GM10248 (cell line): ENCODE measurements at regions not wholly inside any gene's neighbourhood (a gene's known extent, or its start where the extent isn't known, plus 50 kb on each side); places are given as distances from the start of the nearest gene placed in this dataset.

Experiments
- CTCF ChIA-PET: fragments of 300-600 bp; sonication (Branson Sonifier 250); formaldehyde crosslinking; extraction: SDS; loops from one replicate; lab custom pipeline; 2021; ENCODE audit warnings: antibody characterized with exemption; lab: Yijun Ruan, JAX
- POLR2A ChIA-PET: fragments of 350-650 bp; sonication (Branson Sonifier 250); formaldehyde crosslinking; extraction: SDS; loops from one replicate; lab custom pipeline; 2020; ENCODE audit warnings: antibody characterized with exemption; lab: Yijun Ruan, JAX
- DNase-seq: peaks from one replicate; pipeline ENCODE4 v3.0.0; 2012; ENCODE audit errors: extremely low spot score
- CTCF ChIP-seq: IDR thresholded peaks from 2 replicates; pipeline ENCODE4 v1.5.1; 2012; ENCODE audit warnings: mild to moderate bottlenecking, low read depth; ENCODE audit errors: extremely low read depth, missing control alignments, control extremely low read depth

- ChIA-PET POLR2A (no interaction called here), CTCF (interaction anchor here (2.7 kb wide), 1 partner anchor 10 kb away, joined by 9 read pairs; no protein-coding TSS in a partner anchor)
- TF ChIP-seq CTCF = no peak
- no peak for DNase-seq
Measured at GRCh38 chr18:26794230-26795101, 71.0 kb downstream of the AQP4 start.

GRCh38 chr18:26792661-26793060, 72.8 kb downstream of the AQP4 start:
- ChIA-PET CTCF (interaction anchor here (0.8 kb wide), 1 partner anchor 101 kb away, joined by 3 read pairs; no protein-coding TSS in a partner anchor), POLR2A (no interaction called here)
- no peak for DNase-seq
- no peak for TF ChIP-seq CTCF

GRCh38 chr18:26791676-26792075, 73.8 kb downstream of the AQP4 start:
- CTCF ChIA-PET = interaction anchor here (1.6 to 2.0 kb wide), 2 partner anchors 12 to 24 kb away, joined by 3 to 5 read pairs; no protein-coding TSS in a partner anchor
- DNase-seq = no peak
- TF ChIP-seq CTCF = no peak
- POLR2A ChIA-PET = no interaction called here

GRCh38 chr18:26784599-26784998, 80.9 kb downstream of the AQP4 start:
- POLR2A ChIA-PET = no interaction called here
- CTCF ChIA-PET = no interaction called here
- DNase-seq = no peak
- no peak for TF ChIP-seq CTCF

GRCh38 chr18:26783170-26783569, 82.3 kb downstream of the AQP4 start:
- CTCF ChIA-PET = no interaction called here
- DNase-seq = no peak
- no peak for TF ChIP-seq CTCF
- POLR2A ChIA-PET = no interaction called here

- ChIA-PET POLR2A (no interaction called here), CTCF (interaction anchor here (1.1 to 1.2 kb wide), 2 partner anchors 10 to 23 kb away, joined by 3 read pairs; no protein-coding TSS in a partner anchor)
- no peak for TF ChIP-seq CTCF
- DNase-seq = no peak
Measured at GRCh38 chr18:26780520-26781325, 84.8 kb downstream of the AQP4 start.
